Keratinocyte (primary cell): ENCODE measurements at regions not wholly inside any gene's neighbourhood (a gene's known extent, or its start where the extent isn't known, plus 50 kb on each side); places are given as distances from the start of the nearest gene placed in this dataset.

Experiments used
- DNase-seq: peaks from one replicate; pipeline ENCODE4 v3.0.0-alpha.2; 2011; ENCODE audit warnings: low read depth, missing footprints, low spot score
- FAIRE-seq: peaks from 2 replicates; lab custom pipeline; 2011; peaks lifted over from hg19 to GRCh38; lab: Jason Lieb, UNC
- H2AFZ ChIP-seq: 2 replicates; pipeline ENCODE4 v1.6.0; 2012; ENCODE audit warnings: low read length, control low read depth, inconsistent platforms; ENCODE audit not compliant: control insufficient read depth
- H3K27ac ChIP-seq: 2 replicates; pipeline ENCODE4 v1.5.1; 2011; ENCODE audit warnings: low read length; ENCODE audit not compliant: control insufficient read depth, insufficient read depth
- H3K27me3 ChIP-seq: 3 replicates; pipeline ENCODE4 v1.6.0; 2011; ENCODE audit warnings: low read length; ENCODE audit not compliant: control insufficient read depth, insufficient read depth; ENCODE audit errors: extremely low read depth
- H3K36me3 ChIP-seq, 2 experiments: 2 replicates in 1 of 2; 3 replicates in 1 of 2; pipeline ENCODE4 v1.5.1; 2011; ENCODE audit warnings: low read length in 2 of 2, mild to moderate bottlenecking in 1 of 2; ENCODE audit not compliant: control insufficient read depth in 2 of 2, insufficient read depth in 2 of 2; ENCODE audit errors: extremely low read depth in 1 of 2
- H3K4me1 ChIP-seq: 3 replicates; pipeline ENCODE4 v1.5.1; 2011; ENCODE audit warnings: low read length; ENCODE audit not compliant: control insufficient read depth, insufficient read depth; ENCODE audit errors: extremely low read depth
- H3K4me2 ChIP-seq: 3 replicates; pipeline ENCODE4 v1.6.0; 2011; ENCODE audit warnings: low read depth, low read length; ENCODE audit not compliant: control insufficient read depth, insufficient read depth; ENCODE audit errors: extremely low read depth
- H3K4me3 ChIP-seq, 3 experiments: fragments of 200-600 bp in 1 of 3; sonication (generic) in 1 of 3; 2 replicates in 2 of 3; 3 replicates in 1 of 3; pipeline ENCODE4 v1.5.1; 2011 to 2016; ENCODE audit warnings: low read length in 3 of 3, mild to moderate bottlenecking in 3 of 3, control low read depth in 2 of 3, inconsistent platforms in 1 of 3, low read depth in 1 of 3, mixed read lengths in 1 of 3, mixed run types in 1 of 3, moderate library complexity in 1 of 3; ENCODE audit not compliant: control insufficient read depth in 2 of 3, insufficient read depth in 2 of 3; ENCODE audit errors: extremely low read depth in 1 of 3
- H3K79me2 ChIP-seq: 2 replicates; pipeline ENCODE4 v1.6.0; 2012; ENCODE audit warnings: low read length; ENCODE audit not compliant: control insufficient read depth, insufficient read depth
- H3K9ac ChIP-seq: 3 replicates; pipeline ENCODE4 v1.6.0; 2011; ENCODE audit warnings: low read length; ENCODE audit not compliant: control insufficient read depth, insufficient read depth; ENCODE audit errors: extremely low read depth
- H3K9me1 ChIP-seq: 3 replicates; pipeline ENCODE4 v1.6.0; 2011; ENCODE audit warnings: low read length; ENCODE audit not compliant: control insufficient read depth, insufficient read depth; ENCODE audit errors: extremely low read depth
- H3K9me3 ChIP-seq: 2 replicates; pipeline ENCODE4 v1.5.1; 2012; ENCODE audit warnings: low read depth, low read length; ENCODE audit not compliant: control insufficient read depth
- H4K20me1 ChIP-seq: 3 replicates; pipeline ENCODE4 v1.6.0; 2011; ENCODE audit warnings: low read length; ENCODE audit not compliant: control insufficient read depth, insufficient read depth; ENCODE audit errors: extremely low read depth
- CTCF ChIP-seq, 3 experiments: IDR thresholded peaks in 1 of 3; conservative IDR thresholded peaks in 1 of 3; optimal IDR thresholded peaks in 1 of 3; 2 replicates in 2 of 3; 3 replicates in 1 of 3; pipeline versions ENCODE3 to v1.5.1; 2011; ENCODE audit warnings: low read length in 3 of 3, mild to moderate bottlenecking in 3 of 3, moderate library complexity in 2 of 3, control low read depth in 1 of 3, inconsistent platforms in 1 of 3; ENCODE audit not compliant: insufficient read depth in 2 of 3; ENCODE audit errors: extremely low read depth in 1 of 3
- EZH2 ChIP-seq: IDR thresholded peaks from one replicate; pipeline ENCODE4 v1.6.1; 2012; ENCODE audit warnings: inconsistent platforms, mild to moderate bottlenecking, low read length, moderate library complexity
- dilution Hi-C: fragments of 300-500 bp; cut with MboI; formaldehyde crosslinking; loops from one replicate; pipeline ENCODE4 v1.7.0; 2020; ENCODE audit warnings: low sequenced_read_pairs; ENCODE audit not compliant: extremely low pct_ligation_motif_present

DNA sequence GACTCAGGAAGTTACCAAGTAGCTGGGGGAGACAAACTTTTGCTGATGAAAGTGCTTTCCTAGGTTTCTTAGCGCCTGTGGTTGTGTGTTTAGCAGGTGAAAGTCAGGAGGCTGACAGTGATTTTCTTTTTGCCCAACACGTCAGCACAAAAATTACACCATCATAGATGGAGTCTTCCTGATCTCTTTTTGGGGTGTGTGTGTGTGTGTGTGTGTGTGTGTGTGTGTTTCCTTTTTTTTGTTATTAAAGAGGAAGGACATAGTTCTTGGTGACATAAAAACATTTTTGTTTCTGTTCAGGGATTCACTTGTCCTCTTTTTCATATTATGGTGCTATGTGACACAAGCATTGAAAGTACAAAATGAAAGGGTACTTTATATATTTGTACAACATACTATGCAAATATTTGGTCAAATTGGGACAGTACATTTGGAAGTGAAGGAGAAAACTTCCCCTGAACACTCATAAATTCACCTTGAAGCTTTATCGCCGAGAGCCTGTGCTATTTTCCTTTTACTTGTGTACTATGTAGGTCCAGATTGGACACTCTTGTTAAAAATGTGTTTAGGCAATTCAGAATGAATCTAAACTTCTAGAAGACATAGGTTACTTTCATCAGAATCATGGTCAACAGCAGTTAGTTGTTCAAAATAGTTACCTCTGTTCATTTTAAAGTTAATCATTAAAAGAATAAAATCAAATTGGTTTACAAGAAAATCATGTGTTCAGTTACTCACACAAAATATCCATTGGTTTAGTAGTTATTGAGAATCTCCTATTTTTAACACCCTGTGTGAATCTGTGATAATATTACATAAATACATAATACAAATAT is 491.9 kb downstream of the IRS1 start:
- FAIRE-seq, result no peak

DNA sequence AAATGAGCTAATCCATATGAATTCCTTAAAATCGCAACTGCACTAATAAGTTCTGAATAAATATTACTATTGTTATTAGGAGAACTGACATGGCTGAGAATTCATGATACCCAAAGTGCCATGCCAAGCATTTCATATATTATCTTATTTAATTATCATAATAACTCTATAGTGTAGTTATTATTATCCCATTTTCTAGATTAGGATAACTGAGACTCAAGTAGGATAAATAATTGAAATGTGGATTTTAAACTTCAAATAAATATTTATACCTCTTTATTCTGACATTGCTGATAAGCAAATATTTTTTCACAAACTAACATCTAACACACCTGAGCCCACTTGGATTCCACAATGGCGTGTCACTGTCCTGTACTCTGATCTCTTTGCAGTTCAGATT is 492.7 kb downstream of the IRS1 start:
- Histone ChIP-seq H2AFZ (no peak overlapping the region), H3K9ac (no peak overlapping the region), H3K27ac (no peak overlapping the region), H3K79me2 (no peaks in the 10 kb centered on the region), H4K20me1 (no peaks in the 10 kb centered on the region), H3K36me3 (no peaks in the 10 kb centered on the region), H3K9me1 (no peaks in the 10 kb centered on the region), H3K27me3 (no peaks in the 10 kb centered on the region), H3K4me3 (no peak overlapping the region), H3K4me2 (no peak overlapping the region), H3K4me1 (no peaks in the 10 kb centered on the region), H3K9me3 (no peaks in the 10 kb centered on the region)
- TF ChIP-seq CTCF (optimal IDR thresholded peaks at IDR 0.05 in 1 of 3, IDR thresholded peaks at IDR 0.05 in 1 of 3, conservative IDR thresholded peaks at IDR 0.05 in 1 of 3; ENCODE audit: extremely low read depth in 1 of 3, insufficient read depth in 2 of 3, low read length in 3 of 3) (no peak), EZH2 (no peak)
- DNase-seq (no peak), FAIRE-seq (no peak)
- dilution Hi-C loops, result no loop called here

More for the DNA sequence above, 491.9 kb downstream of the IRS1 start:
- no peaks in the 10 kb centered on the region for H3K9me3 ChIP-seq
- no peaks in the 10 kb centered on the region for H3K36me3 ChIP-seq
- no peak overlapping the region for H3K4me2 ChIP-seq
- no peak overlapping the region for H3K27ac ChIP-seq
- DNase-seq, result no peak
- H4K20me1 ChIP-seq, result no peaks in the 10 kb centered on the region
- no peaks in the 10 kb centered on the region for H3K9me1 ChIP-seq
- H3K9ac ChIP-seq, result no peak overlapping the region
- no peak overlapping the region for H2AFZ ChIP-seq
- dilution Hi-C loops, result no loop called here
- TF ChIP-seq EZH2 (no peak), CTCF (optimal IDR thresholded peaks at IDR 0.05 in 1 of 3, IDR thresholded peaks at IDR 0.05 in 1 of 3, conservative IDR thresholded peaks at IDR 0.05 in 1 of 3; ENCODE audit: extremely low read depth in 1 of 3, insufficient read depth in 2 of 3, low read length in 3 of 3) (no peak)
- H3K27me3 ChIP-seq, result no peaks in the 10 kb centered on the region
- H3K4me1 ChIP-seq, result no peaks in the 10 kb centered on the region
- no peaks in the 10 kb centered on the region for H3K79me2 ChIP-seq
- H3K4me3 ChIP-seq, result no peak overlapping the region
